ENCODE measurements at regions not wholly inside any gene's neighbourhood (a gene's known extent, or its start where the extent isn't known, plus 50 kb on each side); places are given as distances from the start of the nearest gene placed in this dataset.

DNA sequence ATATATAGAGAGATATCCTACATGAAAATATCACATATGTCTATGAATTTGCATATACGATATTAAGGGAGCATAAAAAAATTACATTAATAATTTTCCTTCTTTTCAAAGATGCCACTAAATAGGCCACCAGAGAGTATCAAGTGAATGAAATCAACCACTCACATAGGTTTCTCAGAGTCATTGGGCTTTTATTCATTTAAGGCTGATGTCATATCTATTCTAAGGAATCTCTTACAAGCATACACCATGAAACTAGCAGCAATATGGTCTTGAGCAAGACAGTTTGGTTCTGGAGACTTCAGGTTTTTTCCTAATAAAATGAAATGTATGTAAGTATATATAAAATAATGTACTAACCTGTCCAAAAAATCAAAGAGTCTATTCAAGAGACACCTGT is 420.4 kb downstream of the PLA2G4A start:
- TF ChIP-seq, protein P1, sequence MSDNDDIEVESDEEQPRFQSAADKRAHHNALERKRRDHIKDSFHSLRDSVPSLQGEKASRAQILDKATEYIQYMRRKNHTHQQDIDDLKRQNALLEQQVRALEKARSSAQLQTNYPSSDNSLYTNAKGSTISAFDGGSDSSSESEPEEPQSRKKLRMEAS (IDR thresholded peaks at IDR 0.05): no peak
- TF ChIP-seq SMC3 (IDR thresholded peaks at IDR 0.05) (no peak), HDAC2 (IDR thresholded peaks at IDR 0.05) (no peak), NFE2L2 (conservative IDR thresholded peaks at IDR 0.05; ENCODE audit: low read length) (no peak), RCOR1 (IDR thresholded peaks at IDR 0.05; ENCODE audit: low read depth, low read length) (no peak), EHMT2 (IDR thresholded peaks at IDR 0.05; ENCODE audit: low read depth) (no peak), EP300 (IDR thresholded peaks at IDR 0.05) (no peak)
- TF ChIP-seq, protein P2, sequence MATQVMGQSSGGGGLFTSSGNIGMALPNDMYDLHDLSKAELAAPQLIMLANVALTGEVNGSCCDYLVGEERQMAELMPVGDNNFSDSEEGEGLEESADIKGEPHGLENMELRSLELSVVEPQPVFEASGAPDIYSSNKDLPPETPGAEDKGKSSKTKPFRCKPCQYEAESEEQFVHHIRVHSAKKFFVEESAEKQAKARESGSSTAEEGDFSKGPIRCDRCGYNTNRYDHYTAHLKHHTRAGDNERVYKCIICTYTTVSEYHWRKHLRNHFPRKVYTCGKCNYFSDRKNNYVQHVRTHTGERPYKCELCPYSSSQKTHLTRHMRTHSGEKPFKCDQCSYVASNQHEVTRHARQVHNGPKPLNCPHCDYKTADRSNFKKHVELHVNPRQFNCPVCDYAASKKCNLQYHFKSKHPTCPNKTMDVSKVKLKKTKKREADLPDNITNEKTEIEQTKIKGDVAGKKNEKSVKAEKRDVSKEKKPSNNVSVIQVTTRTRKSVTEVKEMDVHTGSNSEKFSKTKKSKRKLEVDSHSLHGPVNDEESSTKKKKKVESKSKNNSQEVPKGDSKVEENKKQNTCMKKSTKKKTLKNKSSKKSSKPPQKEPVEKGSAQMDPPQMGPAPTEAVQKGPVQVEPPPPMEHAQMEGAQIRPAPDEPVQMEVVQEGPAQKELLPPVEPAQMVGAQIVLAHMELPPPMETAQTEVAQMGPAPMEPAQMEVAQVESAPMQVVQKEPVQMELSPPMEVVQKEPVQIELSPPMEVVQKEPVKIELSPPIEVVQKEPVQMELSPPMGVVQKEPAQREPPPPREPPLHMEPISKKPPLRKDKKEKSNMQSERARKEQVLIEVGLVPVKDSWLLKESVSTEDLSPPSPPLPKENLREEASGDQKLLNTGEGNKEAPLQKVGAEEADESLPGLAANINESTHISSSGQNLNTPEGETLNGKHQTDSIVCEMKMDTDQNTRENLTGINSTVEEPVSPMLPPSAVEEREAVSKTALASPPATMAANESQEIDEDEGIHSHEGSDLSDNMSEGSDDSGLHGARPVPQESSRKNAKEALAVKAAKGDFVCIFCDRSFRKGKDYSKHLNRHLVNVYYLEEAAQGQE (IDR thresholded peaks at IDR 0.05): no peak
- TF ChIP-seq, protein P3, sequence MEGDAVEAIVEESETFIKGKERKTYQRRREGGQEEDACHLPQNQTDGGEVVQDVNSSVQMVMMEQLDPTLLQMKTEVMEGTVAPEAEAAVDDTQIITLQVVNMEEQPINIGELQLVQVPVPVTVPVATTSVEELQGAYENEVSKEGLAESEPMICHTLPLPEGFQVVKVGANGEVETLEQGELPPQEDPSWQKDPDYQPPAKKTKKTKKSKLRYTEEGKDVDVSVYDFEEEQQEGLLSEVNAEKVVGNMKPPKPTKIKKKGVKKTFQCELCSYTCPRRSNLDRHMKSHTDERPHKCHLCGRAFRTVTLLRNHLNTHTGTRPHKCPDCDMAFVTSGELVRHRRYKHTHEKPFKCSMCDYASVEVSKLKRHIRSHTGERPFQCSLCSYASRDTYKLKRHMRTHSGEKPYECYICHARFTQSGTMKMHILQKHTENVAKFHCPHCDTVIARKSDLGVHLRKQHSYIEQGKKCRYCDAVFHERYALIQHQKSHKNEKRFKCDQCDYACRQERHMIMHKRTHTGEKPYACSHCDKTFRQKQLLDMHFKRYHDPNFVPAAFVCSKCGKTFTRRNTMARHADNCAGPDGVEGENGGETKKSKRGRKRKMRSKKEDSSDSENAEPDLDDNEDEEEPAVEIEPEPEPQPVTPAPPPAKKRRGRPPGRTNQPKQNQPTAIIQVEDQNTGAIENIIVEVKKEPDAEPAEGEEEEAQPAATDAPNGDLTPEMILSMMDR (IDR thresholded peaks at IDR 0.05): no peak
- TF ChIP-seq, protein P4, sequence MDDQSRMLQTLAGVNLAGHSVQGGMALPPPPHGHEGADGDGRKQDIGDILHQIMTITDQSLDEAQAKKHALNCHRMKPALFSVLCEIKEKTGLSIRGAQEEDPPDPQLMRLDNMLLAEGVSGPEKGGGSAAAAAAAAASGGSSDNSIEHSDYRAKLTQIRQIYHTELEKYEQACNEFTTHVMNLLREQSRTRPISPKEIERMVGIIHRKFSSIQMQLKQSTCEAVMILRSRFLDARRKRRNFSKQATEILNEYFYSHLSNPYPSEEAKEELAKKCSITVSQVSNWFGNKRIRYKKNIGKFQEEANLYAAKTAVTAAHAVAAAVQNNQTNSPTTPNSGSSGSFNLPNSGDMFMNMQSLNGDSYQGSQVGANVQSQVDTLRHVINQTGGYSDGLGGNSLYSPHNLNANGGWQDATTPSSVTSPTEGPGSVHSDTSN (IDR thresholded peaks at IDR 0.05): no peak
- TF ChIP-seq, protein P5, sequence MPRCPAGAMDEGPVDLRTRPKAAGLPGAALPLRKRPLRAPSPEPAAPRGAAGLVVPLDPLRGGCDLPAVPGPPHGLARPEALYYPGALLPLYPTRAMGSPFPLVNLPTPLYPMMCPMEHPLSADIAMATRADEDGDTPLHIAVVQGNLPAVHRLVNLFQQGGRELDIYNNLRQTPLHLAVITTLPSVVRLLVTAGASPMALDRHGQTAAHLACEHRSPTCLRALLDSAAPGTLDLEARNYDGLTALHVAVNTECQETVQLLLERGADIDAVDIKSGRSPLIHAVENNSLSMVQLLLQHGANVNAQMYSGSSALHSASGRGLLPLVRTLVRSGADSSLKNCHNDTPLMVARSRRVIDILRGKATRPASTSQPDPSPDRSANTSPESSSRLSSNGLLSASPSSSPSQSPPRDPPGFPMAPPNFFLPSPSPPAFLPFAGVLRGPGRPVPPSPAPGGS (IDR thresholded peaks at IDR 0.05): no peak

Measured in A549 (cell line).